ENCODE measurements at regions not wholly inside any gene's neighbourhood (a gene's known extent, or its start where the extent isn't known, plus 50 kb on each side); places are given as distances from the start of the nearest gene placed in this dataset.
"Not testable (repeated sequence)": the region's sequence is repeated elsewhere in the genome, so short reads cannot be mapped to it uniquely, and the experiment has no call there.

DNA sequence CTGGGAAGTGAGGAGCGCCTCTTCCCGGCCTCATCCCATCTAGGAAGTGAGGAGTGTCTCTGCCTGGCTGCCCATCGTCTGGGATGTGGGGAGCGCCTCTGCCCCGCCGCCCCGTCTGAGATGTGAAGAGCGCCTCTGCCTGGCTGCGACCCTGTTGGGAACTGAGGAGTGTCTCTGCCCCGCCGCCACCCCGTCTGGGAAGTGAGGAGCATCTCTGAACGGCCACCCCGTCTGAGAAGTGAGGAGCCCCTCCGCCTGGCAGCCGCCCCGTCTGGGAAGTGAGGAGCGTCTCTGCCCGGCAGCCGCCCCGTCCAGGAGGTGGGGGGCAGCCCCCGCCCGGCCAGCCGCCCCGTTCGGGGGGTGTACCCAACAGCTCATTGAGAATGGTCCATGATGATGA lies 1341.2 kb downstream of the KHDRBS2 start:
- not testable (repeated sequence) for H3K23ac ChIP-seq (ENCODE audit: low read length in 2 of 2); H2AK5ac ChIP-seq (ENCODE audit: low read length, severe bottlenecking); H2BK15ac ChIP-seq (ENCODE audit: low read depth, poor library complexity, severe bottlenecking); H3K4me2 ChIP-seq (ENCODE audit: low read length, poor library complexity, severe bottlenecking); H3K4ac ChIP-seq (ENCODE audit: low read depth in 1 of 2, low read length in 2 of 2); H2AFZ ChIP-seq (ENCODE audit: low read depth, low read length); H3K79me1 ChIP-seq (replicated peaks; ENCODE audit: low read length, poor library complexity, severe bottlenecking); H3K14ac ChIP-seq (ENCODE audit: low read length in 2 of 2); H2BK5ac ChIP-seq (ENCODE audit: low read depth, low read length, poor library complexity, severe bottlenecking); H3K27me3 ChIP-seq (ENCODE audit: control insufficient read depth in 1 of 2, insufficient read depth in 1 of 2, low read length in 2 of 2); H3K18ac ChIP-seq (ENCODE audit: low read depth in 1 of 2, low read length in 2 of 2); H4K91ac ChIP-seq (ENCODE audit: low read length); DNase-seq; H3K4me1 ChIP-seq (ENCODE audit: control insufficient read depth, insufficient read depth, low read depth, low read length); H3K36me3 ChIP-seq (ENCODE audit: control insufficient read depth in 1 of 2, insufficient read depth in 2 of 2, low read depth in 1 of 2, low read length in 2 of 2); H3K4me3 ChIP-seq (ENCODE audit: insufficient read depth in 1 of 2, low read depth in 1 of 2, low read length in 2 of 2); H3K9ac ChIP-seq (ENCODE audit: low read length); H4K8ac ChIP-seq (ENCODE audit: low read length); H2BK12ac ChIP-seq (ENCODE audit: low read length in 2 of 2); H2BK120ac ChIP-seq (ENCODE audit: low read depth, low read length); H3K27ac ChIP-seq (ENCODE audit: low read length, poor library complexity, severe bottlenecking); H3K9me3 ChIP-seq (ENCODE audit: control insufficient read depth, low read length)
- WGBS = 96% methylated on average over 26 of the region's 26 CpGs

DNA sequence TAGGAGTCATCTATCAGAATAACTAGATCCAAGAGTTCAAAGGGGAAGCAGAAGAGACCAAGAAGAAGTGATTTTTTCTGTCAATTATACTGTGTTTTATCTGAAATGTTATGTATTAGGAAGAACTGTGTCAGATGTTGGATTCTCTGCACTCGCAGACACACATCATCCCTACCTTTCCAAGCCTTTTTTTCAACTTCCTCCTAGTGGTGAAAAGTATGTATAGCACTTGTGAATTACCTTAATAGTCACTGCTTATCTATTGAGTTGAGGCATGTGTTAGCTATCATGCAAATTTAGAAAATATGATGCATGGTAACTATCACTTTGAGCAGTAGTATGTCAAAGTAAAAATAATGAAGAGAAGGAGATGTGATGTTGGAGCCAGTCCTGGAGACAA lies 1350.1 kb downstream of the KHDRBS2 start:
- not testable (repeated sequence) for H2BK12ac ChIP-seq (ENCODE audit: low read length in 2 of 2); H4K8ac ChIP-seq (ENCODE audit: low read length); H2BK5ac ChIP-seq (ENCODE audit: low read depth, low read length, poor library complexity, severe bottlenecking); H3K23ac ChIP-seq (ENCODE audit: low read length in 2 of 2); H3K4me2 ChIP-seq (ENCODE audit: low read length, poor library complexity, severe bottlenecking); H3K4me3 ChIP-seq (ENCODE audit: insufficient read depth in 1 of 2, low read depth in 1 of 2, low read length in 2 of 2); H2AFZ ChIP-seq (ENCODE audit: low read depth, low read length); H3K36me3 ChIP-seq (ENCODE audit: control insufficient read depth in 1 of 2, insufficient read depth in 2 of 2, low read depth in 1 of 2, low read length in 2 of 2); H3K27me3 ChIP-seq (ENCODE audit: control insufficient read depth in 1 of 2, insufficient read depth in 1 of 2, low read length in 2 of 2); H3K18ac ChIP-seq (ENCODE audit: low read depth in 1 of 2, low read length in 2 of 2); H3K9ac ChIP-seq (ENCODE audit: low read length); H2AK5ac ChIP-seq (ENCODE audit: low read length, severe bottlenecking); H3K27ac ChIP-seq (ENCODE audit: low read length, poor library complexity, severe bottlenecking); H3K4ac ChIP-seq (ENCODE audit: low read depth in 1 of 2, low read length in 2 of 2); H2BK15ac ChIP-seq (ENCODE audit: low read depth, poor library complexity, severe bottlenecking); DNase-seq; H4K91ac ChIP-seq (ENCODE audit: low read length); H3K4me1 ChIP-seq (ENCODE audit: control insufficient read depth, insufficient read depth, low read depth, low read length); H2BK120ac ChIP-seq (ENCODE audit: low read depth, low read length); H3K79me1 ChIP-seq (replicated peaks; ENCODE audit: low read length, poor library complexity, severe bottlenecking); H3K9me3 ChIP-seq (ENCODE audit: control insufficient read depth, low read length); H3K14ac ChIP-seq (ENCODE audit: low read length in 2 of 2)
- WGBS = no CpG with 5 or more reads among the region's 1 CpG

DNA sequence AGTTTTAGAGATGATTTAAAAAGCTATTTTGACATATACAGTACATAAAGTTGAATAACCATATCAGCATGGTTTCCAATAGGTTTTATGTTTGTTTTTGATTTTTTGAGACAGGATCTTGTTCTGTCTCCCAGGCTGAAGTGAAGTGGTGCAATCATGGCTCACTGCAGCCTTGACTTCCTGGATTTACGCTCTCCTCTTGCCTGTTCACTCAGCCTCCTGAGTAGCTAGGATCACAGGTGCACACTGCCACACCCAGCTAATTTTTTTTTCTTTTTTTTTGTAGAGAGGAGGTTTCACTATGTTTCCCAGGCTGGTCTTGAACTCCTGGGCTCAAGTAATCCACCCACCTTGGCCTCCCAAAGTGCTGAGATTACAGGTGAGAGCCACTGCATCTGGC lies 1366.4 kb downstream of the KHDRBS2 start:
- 50% methylated on average over 1 of the region's 1 CpG for WGBS
- H4K91ac ChIP-seq (ENCODE audit: low read length); H3K4me2 ChIP-seq (ENCODE audit: low read length, poor library complexity, severe bottlenecking); H3K27ac ChIP-seq (ENCODE audit: low read length, poor library complexity, severe bottlenecking); H4K8ac ChIP-seq (ENCODE audit: low read length); H2BK120ac ChIP-seq (ENCODE audit: low read depth, low read length); DNase-seq; H3K14ac ChIP-seq (ENCODE audit: low read length in 2 of 2); H2BK5ac ChIP-seq (ENCODE audit: low read depth, low read length, poor library complexity, severe bottlenecking); H2AK5ac ChIP-seq (ENCODE audit: low read length, severe bottlenecking); H3K4ac ChIP-seq (ENCODE audit: low read depth in 1 of 2, low read length in 2 of 2); H3K27me3 ChIP-seq (ENCODE audit: control insufficient read depth in 1 of 2, insufficient read depth in 1 of 2, low read length in 2 of 2); H3K9me3 ChIP-seq (ENCODE audit: control insufficient read depth, low read length); H2BK12ac ChIP-seq (ENCODE audit: low read length in 2 of 2); H3K23ac ChIP-seq (ENCODE audit: low read length in 2 of 2); H3K9ac ChIP-seq (ENCODE audit: low read length); H3K18ac ChIP-seq (ENCODE audit: low read depth in 1 of 2, low read length in 2 of 2); H3K36me3 ChIP-seq (ENCODE audit: control insufficient read depth in 1 of 2, insufficient read depth in 2 of 2, low read depth in 1 of 2, low read length in 2 of 2); H2AFZ ChIP-seq (ENCODE audit: low read depth, low read length); H2BK15ac ChIP-seq (ENCODE audit: low read depth, poor library complexity, severe bottlenecking); H3K4me1 ChIP-seq (ENCODE audit: control insufficient read depth, insufficient read depth, low read depth, low read length); H3K4me3 ChIP-seq (ENCODE audit: insufficient read depth in 1 of 2, low read depth in 1 of 2, low read length in 2 of 2); H3K79me1 ChIP-seq (replicated peaks; ENCODE audit: low read length, poor library complexity, severe bottlenecking): not testable (repeated sequence)

DNA sequence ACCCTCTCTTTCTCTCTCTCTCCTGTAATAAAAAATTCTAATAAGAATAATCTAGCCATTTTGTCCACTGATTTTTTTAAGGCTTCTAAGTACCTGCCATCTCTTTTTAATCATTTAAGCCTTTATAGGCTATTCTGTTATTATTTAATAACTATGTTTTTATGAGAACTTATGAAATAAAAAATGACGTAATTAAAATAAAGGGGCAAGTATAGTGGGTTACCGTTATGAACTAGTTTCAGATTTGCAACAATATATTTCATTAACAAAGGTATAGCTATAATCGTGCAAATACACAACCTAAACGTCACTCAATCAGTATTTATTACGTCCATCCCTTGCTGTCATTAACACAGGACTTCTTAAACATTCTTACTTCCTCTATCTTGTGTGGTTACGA lies 1382.2 kb downstream of the KHDRBS2 start:
- H3K36me3 ChIP-seq (ENCODE audit: control insufficient read depth in 1 of 2, insufficient read depth in 2 of 2, low read depth in 1 of 2, low read length in 2 of 2); H4K8ac ChIP-seq (ENCODE audit: low read length); H3K23ac ChIP-seq (ENCODE audit: low read length in 2 of 2); H3K79me1 ChIP-seq (replicated peaks; ENCODE audit: low read length, poor library complexity, severe bottlenecking); H3K9ac ChIP-seq (ENCODE audit: low read length); H3K27me3 ChIP-seq (ENCODE audit: control insufficient read depth in 1 of 2, insufficient read depth in 1 of 2, low read length in 2 of 2); H2AK5ac ChIP-seq (ENCODE audit: low read length, severe bottlenecking); DNase-seq; H2AFZ ChIP-seq (ENCODE audit: low read depth, low read length); H3K27ac ChIP-seq (ENCODE audit: low read length, poor library complexity, severe bottlenecking); H3K9me3 ChIP-seq (ENCODE audit: control insufficient read depth, low read length); H2BK5ac ChIP-seq (ENCODE audit: low read depth, low read length, poor library complexity, severe bottlenecking); H3K4ac ChIP-seq (ENCODE audit: low read depth in 1 of 2, low read length in 2 of 2); H2BK120ac ChIP-seq (ENCODE audit: low read depth, low read length); H3K4me1 ChIP-seq (ENCODE audit: control insufficient read depth, insufficient read depth, low read depth, low read length); H2BK12ac ChIP-seq (ENCODE audit: low read length in 2 of 2); H2BK15ac ChIP-seq (ENCODE audit: low read depth, poor library complexity, severe bottlenecking); H3K18ac ChIP-seq (ENCODE audit: low read depth in 1 of 2, low read length in 2 of 2); H4K91ac ChIP-seq (ENCODE audit: low read length); H3K14ac ChIP-seq (ENCODE audit: low read length in 2 of 2); H3K4me3 ChIP-seq (ENCODE audit: insufficient read depth in 1 of 2, low read depth in 1 of 2, low read length in 2 of 2); H3K4me2 ChIP-seq (ENCODE audit: low read length, poor library complexity, severe bottlenecking): not testable (repeated sequence)
- WGBS = 80% methylated on average over 6 of the region's 6 CpGs

All from mesenchymal stem cell (in vitro differentiated cells and primary cell).